Epithelial cell of esophagus (primary cell): ENCODE measurements at regions not wholly inside any gene's neighbourhood (a gene's known extent, or its start where the extent isn't known, plus 50 kb on each side); places are given as distances from the start of the nearest gene placed in this dataset.

Experiments used
- DNase-seq: peaks from one replicate; pipeline ENCODE4 v3.0.0; 2010; ENCODE audit warnings: low read depth
- H3K4me3 ChIP-seq: 2 replicates; pipeline ENCODE4 v1.5.1; 2011; ENCODE audit warnings: mild to moderate bottlenecking, low read length, control low read depth
- CTCF ChIP-seq: IDR thresholded peaks from 2 replicates; pipeline ENCODE4 v1.5.1; 2011; ENCODE audit warnings: low read depth, mild to moderate bottlenecking, low read length, control low read depth, inconsistent platforms; ENCODE audit not compliant: insufficient read depth; ENCODE audit errors: missing control alignments

GRCh38 chr7:113483657-113484056 is 365.3 kb upstream of the SMIM30 start:
- no peak for TF ChIP-seq CTCF
- H3K4me3 ChIP-seq: no peak overlapping the region
- DNase-seq: no peak

GRCh38 chr7:113480537-113480936 is 362.2 kb upstream of the SMIM30 start:
- no peak for DNase-seq
- no peak overlapping the region for H3K4me3 ChIP-seq
- TF ChIP-seq CTCF: no peak

GRCh38 chr7:113464096-113464855 is 345.9 kb upstream of the SMIM30 start:
- DNase-seq: no peak
- no peak overlapping the region for H3K4me3 ChIP-seq
- TF ChIP-seq CTCF: no peak

- no peak for DNase-seq
- no peak overlapping the region for H3K4me3 ChIP-seq
- no peak for TF ChIP-seq CTCF
Measured at GRCh38 chr7:113460067-113460466, 341.7 kb upstream of the SMIM30 start.

GRCh38 chr7:113456533-113456932 is 338.2 kb upstream of the SMIM30 start:
- DNase-seq: no peak
- no peak overlapping the region for H3K4me3 ChIP-seq
- TF ChIP-seq CTCF: no peak

GRCh38 chr7:113454597-113455169 is 336.3 kb upstream of the SMIM30 start:
- H3K4me3 ChIP-seq: no peak overlapping the region
- TF ChIP-seq CTCF: no peak
- DNase-seq: no peak

GRCh38 chr7:113452245-113452644 is 333.9 kb upstream of the SMIM30 start:
- DNase-seq: no peak
- no peak overlapping the region for H3K4me3 ChIP-seq
- no peak for TF ChIP-seq CTCF
